ENCODE measurements at regions not wholly inside any gene's neighbourhood (a gene's known extent, or its start where the extent isn't known, plus 50 kb on each side); places are given as distances from the start of the nearest gene placed in this dataset.

DNA sequence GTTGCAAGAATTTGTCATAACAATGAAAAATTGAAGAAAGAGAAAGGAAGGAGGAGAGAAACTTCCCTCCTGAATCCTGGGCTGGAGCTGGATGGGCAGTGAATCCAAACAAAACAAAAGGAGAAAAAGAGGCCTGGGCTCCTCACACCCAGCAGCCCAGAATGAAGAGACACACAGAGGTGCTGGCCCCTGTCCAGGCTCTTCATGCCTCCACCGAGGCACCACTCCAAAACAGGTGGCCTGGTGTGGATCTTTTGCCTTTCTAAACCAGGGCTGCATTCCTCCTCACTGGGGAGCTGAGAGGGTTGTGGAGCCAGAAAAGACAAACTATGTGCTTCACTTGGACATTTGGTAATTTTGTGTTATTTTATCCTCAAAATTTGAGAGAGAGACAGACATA, 76.0 kb downstream of the FAM124B start:
- WGBS, 2 donors (ENCODE audit: low coverage in 1 of 2) = 33% methylated on average over 1 of the region's 1 CpG; no CpG with 5 or more reads in 1 of the 2 donors

DNA sequence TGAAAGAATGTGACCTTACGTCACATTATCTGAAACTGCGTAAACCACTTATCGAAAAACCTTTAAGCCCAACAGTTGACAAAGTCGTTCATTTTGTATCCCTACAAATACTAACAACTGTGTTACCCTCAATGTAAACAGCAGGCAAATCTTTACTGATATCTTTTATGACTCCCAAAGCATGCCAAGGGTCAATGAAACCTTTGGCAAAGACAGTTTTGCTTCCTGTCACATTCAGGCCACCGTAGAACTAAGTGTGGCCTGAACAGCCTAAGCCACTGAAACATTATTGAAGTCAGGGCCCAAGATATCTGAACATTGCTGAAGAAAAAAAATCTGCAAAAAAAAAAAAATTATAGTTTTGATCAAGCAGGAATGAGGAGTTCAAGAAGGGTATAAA, 77.3 kb downstream of the FAM124B start:
- no peak overlapping the region for H3K4me3 ChIP-seq
- no peaks in the 10 kb centered on the region for H3K4me1 ChIP-seq
- intact Hi-C loops (cut with DNase I; ENCODE audit: low total_unique reads) = no loop called here
- H3K27ac ChIP-seq = no peak overlapping the region
- no peaks in the 10 kb centered on the region for H3K36me3 ChIP-seq
- in situ Hi-C loops (cut with MboI; ENCODE audit: low pct_ligation_motif_present in 1 of 4, low pct_unique_long_range_greater_than_20kb in 1 of 4, low sequenced_read_pairs in 3 of 4) = no loop called here
- no peak for DNase-seq
- no peaks in the 10 kb centered on the region for H3K27me3 ChIP-seq
- H3K9me3 ChIP-seq = no peaks in the 10 kb centered on the region
- WGBS, 2 donors (ENCODE audit: low coverage in 1 of 2) = 68 to 75% methylated on average over 4 to 5 of the region's 5 CpGs
- TF ChIP-seq, protein P1, sequence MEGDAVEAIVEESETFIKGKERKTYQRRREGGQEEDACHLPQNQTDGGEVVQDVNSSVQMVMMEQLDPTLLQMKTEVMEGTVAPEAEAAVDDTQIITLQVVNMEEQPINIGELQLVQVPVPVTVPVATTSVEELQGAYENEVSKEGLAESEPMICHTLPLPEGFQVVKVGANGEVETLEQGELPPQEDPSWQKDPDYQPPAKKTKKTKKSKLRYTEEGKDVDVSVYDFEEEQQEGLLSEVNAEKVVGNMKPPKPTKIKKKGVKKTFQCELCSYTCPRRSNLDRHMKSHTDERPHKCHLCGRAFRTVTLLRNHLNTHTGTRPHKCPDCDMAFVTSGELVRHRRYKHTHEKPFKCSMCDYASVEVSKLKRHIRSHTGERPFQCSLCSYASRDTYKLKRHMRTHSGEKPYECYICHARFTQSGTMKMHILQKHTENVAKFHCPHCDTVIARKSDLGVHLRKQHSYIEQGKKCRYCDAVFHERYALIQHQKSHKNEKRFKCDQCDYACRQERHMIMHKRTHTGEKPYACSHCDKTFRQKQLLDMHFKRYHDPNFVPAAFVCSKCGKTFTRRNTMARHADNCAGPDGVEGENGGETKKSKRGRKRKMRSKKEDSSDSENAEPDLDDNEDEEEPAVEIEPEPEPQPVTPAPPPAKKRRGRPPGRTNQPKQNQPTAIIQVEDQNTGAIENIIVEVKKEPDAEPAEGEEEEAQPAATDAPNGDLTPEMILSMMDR (IDR thresholded peaks at IDR 0.05) = no peak
- TF ChIP-seq EP300 (IDR thresholded peaks at IDR 0.05; ENCODE audit: low read depth) (no peak), POLR2AphosphoS5 (IDR thresholded peaks at IDR 0.05) (no peak), POLR2A (IDR thresholded peaks at IDR 0.05) (no peak)

More for the DNA sequence above, 76.0 kb downstream of the FAM124B start:
- intact Hi-C loops (cut with DNase I; ENCODE audit: low total_unique reads) (no loop called here), in situ Hi-C loops (cut with MboI; ENCODE audit: low pct_ligation_motif_present in 1 of 4, low pct_unique_long_range_greater_than_20kb in 1 of 4, low sequenced_read_pairs in 3 of 4) (no loop called here)
- Histone ChIP-seq H3K36me3 (no peaks in the 10 kb centered on the region), H3K27me3 (no peaks in the 10 kb centered on the region), H3K4me3 (no peak overlapping the region), H3K9me3 (no peaks in the 10 kb centered on the region), H3K27ac (no peak overlapping the region), H3K4me1 (no peaks in the 10 kb centered on the region)
- no peak for DNase-seq
- no peak for TF ChIP-seq POLR2A (IDR thresholded peaks at IDR 0.05)
- TF ChIP-seq, protein P1 (IDR thresholded peaks at IDR 0.05) = no peak
- TF ChIP-seq EP300 (IDR thresholded peaks at IDR 0.05; ENCODE audit: low read depth) = no peak
- no peak for TF ChIP-seq POLR2AphosphoS5 (IDR thresholded peaks at IDR 0.05)

DNA sequence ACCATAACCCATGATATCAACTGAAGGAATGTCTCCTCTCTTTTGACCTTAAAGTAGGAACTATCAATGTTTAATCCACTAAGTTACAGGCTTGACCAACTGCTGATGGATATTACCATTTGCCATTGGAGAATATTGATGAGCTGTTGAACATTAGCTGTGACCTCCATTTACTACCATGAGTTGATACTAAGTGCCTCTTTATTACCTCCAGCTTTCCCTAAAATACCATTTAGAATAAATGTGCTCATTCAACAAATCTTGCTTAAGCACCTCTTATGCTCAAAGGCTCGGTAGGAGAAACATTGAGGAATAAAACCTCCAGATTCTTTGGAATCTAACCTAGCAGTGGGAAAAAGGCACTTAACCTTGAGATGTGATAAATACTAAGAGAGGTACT, 81.2 kb downstream of the FAM124B start:
- Histone ChIP-seq H3K4me3 (no peak overlapping the region), H3K27ac (no peak overlapping the region), H3K9me3 (no peaks in the 10 kb centered on the region), H3K27me3 (no peaks in the 10 kb centered on the region), H3K4me1 (no peaks in the 10 kb centered on the region), H3K36me3 (no peaks in the 10 kb centered on the region)
- in situ Hi-C loops (cut with MboI; ENCODE audit: low pct_ligation_motif_present in 1 of 4, low pct_unique_long_range_greater_than_20kb in 1 of 4, low sequenced_read_pairs in 3 of 4) (no loop called here), intact Hi-C loops (cut with DNase I; ENCODE audit: low total_unique reads) (no loop called here)
- TF ChIP-seq, protein P1 (IDR thresholded peaks at IDR 0.05) = no peak
- TF ChIP-seq POLR2AphosphoS5 (IDR thresholded peaks at IDR 0.05) = no peak
- TF ChIP-seq POLR2A (IDR thresholded peaks at IDR 0.05) = no peak
- TF ChIP-seq EP300 (IDR thresholded peaks at IDR 0.05; ENCODE audit: low read depth) = no peak
- 76 to 80% methylated on average over 1 of the region's 1 CpG for WGBS, 2 donors (ENCODE audit: low coverage in 1 of 2)
- DNase-seq = no peak

DNA sequence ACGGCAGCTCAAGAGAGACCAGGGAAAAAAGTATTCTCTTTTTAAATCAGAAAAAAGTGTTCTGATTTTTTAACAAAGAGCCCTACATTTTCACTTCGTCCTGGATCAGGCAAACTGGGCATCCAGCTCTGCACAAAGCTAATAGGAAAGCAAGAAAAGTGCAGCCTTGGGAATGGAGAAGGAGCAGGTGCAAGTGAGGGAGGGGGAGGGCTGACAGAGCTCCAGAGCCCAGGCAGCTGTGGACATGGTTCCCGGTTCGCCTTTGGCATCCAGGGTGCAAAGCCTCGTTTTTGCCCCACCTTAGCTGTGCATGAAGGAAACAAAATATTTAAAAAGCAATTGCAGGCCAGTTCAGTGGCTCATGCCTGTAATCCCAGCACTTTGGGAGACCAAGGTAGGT, 82.2 kb downstream of the FAM124B start:
- H3K27me3 ChIP-seq = no peaks in the 10 kb centered on the region
- in situ Hi-C loops (cut with MboI; ENCODE audit: low pct_ligation_motif_present in 1 of 4, low pct_unique_long_range_greater_than_20kb in 1 of 4, low sequenced_read_pairs in 3 of 4) = no loop called here
- H3K4me3 ChIP-seq = no peak overlapping the region
- no peak for DNase-seq
- WGBS, 2 donors (ENCODE audit: low coverage in 1 of 2) = 61 to 62% methylated on average over 5 of the region's 5 CpGs
- H3K36me3 ChIP-seq = no peaks in the 10 kb centered on the region
- TF ChIP-seq POLR2A (IDR thresholded peaks at IDR 0.05) = no peak
- TF ChIP-seq, protein P1 (IDR thresholded peaks at IDR 0.05) = no peak
- TF ChIP-seq EP300 (IDR thresholded peaks at IDR 0.05; ENCODE audit: low read depth) = no peak
- TF ChIP-seq POLR2AphosphoS5 (IDR thresholded peaks at IDR 0.05) = no peak
- H3K4me1 ChIP-seq = no peaks in the 10 kb centered on the region
- intact Hi-C loops (cut with DNase I; ENCODE audit: low total_unique reads) = no loop called here
- no peak overlapping the region for H3K27ac ChIP-seq
- no peaks in the 10 kb centered on the region for H3K9me3 ChIP-seq

Measured in transverse colon (tissue), 4 donors.